Calu3 (cell line): ENCODE measurements at regions not wholly inside any gene's neighbourhood (a gene's known extent, or its start where the extent isn't known, plus 50 kb on each side); places are given as distances from the start of the nearest gene placed in this dataset.
A peak's percentile ranks its signal among the peaks of the same experiment; 100 is the strongest.
"Not testable (repeated sequence)": the region's sequence is repeated elsewhere in the genome, so short reads cannot be mapped to it uniquely, and the experiment has no call there.

Experiments
- BruUV-seq: library from RNA; stranded (reverse); fragments of 400-500 nt; replicated peaks from 2 replicates; lab custom pipeline; 2021; lab: Mats Ljungman, UMichigan
- CTCF ChIA-PET: fragments of 300-600 bp; sonication (Branson Sonifier 250); formaldehyde crosslinking; loops from one replicate; lab custom pipeline; 2022; ENCODE audit warnings: antibody characterized with exemption; lab: Charles Lee
- DNase-seq: peaks from one replicate; pipeline ENCODE4 v3.0.0; 2022
- H3K27ac Mint-ChIP-seq: one replicate; pipeline ENCODE4 v1.8.0; 2022; ENCODE audit warnings: mixed read lengths; ENCODE audit not compliant: unreplicated experiment
- H3K27me3 Mint-ChIP-seq: one replicate; pipeline ENCODE4 v1.8.0; 2022; ENCODE audit warnings: mixed read lengths; ENCODE audit not compliant: unreplicated experiment
- H3K36me3 Mint-ChIP-seq: one replicate; pipeline ENCODE4 v1.8.0; 2022; ENCODE audit warnings: mild to moderate bottlenecking, moderate library complexity, mixed read lengths; ENCODE audit not compliant: insufficient read depth, unreplicated experiment
- H3K4me1 Mint-ChIP-seq: one replicate; pipeline ENCODE4 v1.8.0; 2022; ENCODE audit warnings: mild to moderate bottlenecking, low read depth, mixed read lengths; ENCODE audit not compliant: unreplicated experiment
- H3K4me3 Mint-ChIP-seq: one replicate; pipeline ENCODE4 v1.8.0; 2022; ENCODE audit warnings: mild to moderate bottlenecking, low read depth, moderate library complexity, mixed read lengths; ENCODE audit not compliant: unreplicated experiment
- H3K9me3 Mint-ChIP-seq: one replicate; pipeline ENCODE4 v1.8.0; 2022; ENCODE audit warnings: low read depth, mixed read lengths; ENCODE audit not compliant: unreplicated experiment
- CTCF ChIP-seq: fragments of 200-600 bp; IDR thresholded peaks from one replicate; pipeline ENCODE4 v1.8.0; 2022; ENCODE audit warnings: antibody characterized with exemption; ENCODE audit not compliant: unreplicated experiment
- intact Hi-C: fragments of 100-400 bp; cut with micrococcal nuclease; formaldehyde crosslinking; loops from one replicate; pipeline ENCODE4 v1.10.0; 2022; ENCODE audit not compliant: unreplicated experiment

- CTCF ChIA-PET, result no interaction called here
- no peak overlapping the region for H3K27ac Mint-ChIP-seq
- intact Hi-C loops, result no loop called here
- H3K9me3 Mint-ChIP-seq, result no peaks in the 10 kb centered on the region
- BruUV-seq, result no TSS peak
- H3K4me1 Mint-ChIP-seq, result peaks cover 8% of the 10 kb centered on the region
- H3K27me3 Mint-ChIP-seq, result peaks cover 13% of the 10 kb centered on the region
- no peaks in the 10 kb centered on the region for H3K36me3 Mint-ChIP-seq
- TF ChIP-seq CTCF, result no peak
- H3K4me3 Mint-ChIP-seq, result no peak overlapping the region
- no peak for DNase-seq
These were observed 85.1 kb upstream of the NDP start for GRCh38 chrX:44058339-44058738.

GRCh38 chrX:44055638-44056037, 82.4 kb upstream of the NDP start:
- Mint-ChIP-seq H3K27ac (no peak overlapping the region), H3K36me3 (no peaks in the 10 kb centered on the region), H3K4me1 (no peaks in the 10 kb centered on the region), H3K4me3 (no peak overlapping the region), H3K27me3 (peaks cover 13% of the 10 kb centered on the region), H3K9me3 (no peaks in the 10 kb centered on the region)
- TF ChIP-seq CTCF, result no peak
- intact Hi-C loops, result no loop called here
- CTCF ChIA-PET, result no interaction called here
- BruUV-seq, result no TSS peak
- no peak for DNase-seq

GRCh38 chrX:44054863-44055601, 81.8 kb upstream of the NDP start:
- no peak overlapping the region for H3K4me3 Mint-ChIP-seq
- intact Hi-C loops, result no loop called here
- H3K27ac Mint-ChIP-seq, result no peak overlapping the region
- TF ChIP-seq CTCF, result no peak
- BruUV-seq, result no TSS peak
- no peak for DNase-seq
- H3K9me3 Mint-ChIP-seq, result no peaks in the 10 kb centered on the region
- H3K4me1 Mint-ChIP-seq, result no peaks in the 10 kb centered on the region
- CTCF ChIA-PET, result no interaction called here
- peaks cover 13% of the 10 kb centered on the region for H3K27me3 Mint-ChIP-seq
- H3K36me3 Mint-ChIP-seq, result no peaks in the 10 kb centered on the region

- CTCF ChIA-PET, H3K4me1 Mint-ChIP-seq, H3K4me3 Mint-ChIP-seq, H3K9me3 Mint-ChIP-seq, intact Hi-C loops, H3K27me3 Mint-ChIP-seq, H3K36me3 Mint-ChIP-seq, BruUV-seq, DNase-seq, H3K27ac Mint-ChIP-seq: not testable (repeated sequence)
These were observed 71.9 kb upstream of the NDP start for GRCh38 chrX:44045106-44045505.

- intact Hi-C loops, result no loop called here
- CTCF ChIA-PET, result no interaction called here
- Mint-ChIP-seq H3K4me3 (no peak overlapping the region), H3K36me3 (no peaks in the 10 kb centered on the region), H3K4me1 (peaks cover 8% of the 10 kb centered on the region), H3K27ac (peak overlapping the region; percentile 72), H3K9me3 (peaks cover 2% of the 10 kb centered on the region), H3K27me3 (no peaks in the 10 kb centered on the region)
- DNase-seq, result peak; percentile 2
- BruUV-seq, result no TSS peak
- no peak for TF ChIP-seq CTCF
These were observed 70.3 kb upstream of the NDP start for GRCh38 chrX:44043496-44043895.
